SU-DHL-6 (cell line): ENCODE measurements at regions not wholly inside any gene's neighbourhood (a gene's known extent, or its start where the extent isn't known, plus 50 kb on each side); places are given as distances from the start of the nearest gene placed in this dataset.

Experiments
- CTCF ChIP-seq: fragments of 200-600 bp; sonication (generic); IDR thresholded peaks from one replicate; pipeline ENCODE4 v1.5.1; 2017; ENCODE audit warnings: antibody characterized with exemption, mild to moderate bottlenecking, low read length, moderate library complexity; ENCODE audit not compliant: insufficient read depth, poor library complexity, severe bottlenecking
- EZH2phosphoT487 ChIP-seq: fragments of 200-600 bp; sonication (generic), shearing (Covaris generic); conservative IDR thresholded peaks from 2 replicates; pipeline ENCODE4 v1.6.1; 2018; ENCODE audit warnings: mild to moderate bottlenecking, antibody characterized with exemption, low read length, moderate library complexity, mixed read lengths

- no peak for TF ChIP-seq CTCF
- no peak for TF ChIP-seq EZH2phosphoT487
Observed at GRCh38 chr21:26659757-26660156, 86.7 kb upstream of the CYYR1 start.
